ENCODE measurements at regions not wholly inside any gene's neighbourhood (a gene's known extent, or its start where the extent isn't known, plus 50 kb on each side); places are given as distances from the start of the nearest gene placed in this dataset.
"Not testable (repeated sequence)": the region's sequence is repeated elsewhere in the genome, so short reads cannot be mapped to it uniquely, and the experiment has no call there.

DNA sequence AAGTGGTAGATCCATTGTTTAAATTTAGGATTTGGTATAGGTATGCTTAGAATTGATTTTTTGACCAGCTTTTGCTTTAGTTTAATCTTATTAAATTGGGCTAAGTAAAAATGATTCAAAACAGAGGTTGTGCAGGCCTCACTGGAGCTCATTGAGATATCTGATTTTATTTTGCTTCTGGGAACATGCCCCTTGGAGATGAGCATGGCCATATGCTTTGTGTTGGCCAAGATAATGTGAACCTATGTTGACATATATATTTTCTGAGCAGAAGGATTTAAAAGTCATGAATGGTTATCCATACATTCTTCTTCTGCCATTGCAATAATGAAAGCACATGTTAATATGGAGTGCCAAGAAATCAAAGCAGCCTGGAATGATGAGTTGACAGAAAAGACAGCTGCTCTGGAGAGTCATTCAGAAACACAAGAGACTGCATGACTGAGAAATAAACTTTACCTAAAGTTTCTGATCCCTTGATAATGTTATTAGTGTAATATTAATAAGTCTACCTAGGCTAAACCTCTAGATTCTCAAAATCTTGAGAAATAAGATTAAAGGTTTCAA, 489.7 kb upstream of the GNPDA2 start:
- no peak for DNase-seq (ENCODE audit: low spot score)

- not testable (repeated sequence) for DNase-seq (ENCODE audit: low spot score)
These were observed 482.1 kb upstream of the GNPDA2 start for GRCh38 chr4:45208476-45208875.

DNA sequence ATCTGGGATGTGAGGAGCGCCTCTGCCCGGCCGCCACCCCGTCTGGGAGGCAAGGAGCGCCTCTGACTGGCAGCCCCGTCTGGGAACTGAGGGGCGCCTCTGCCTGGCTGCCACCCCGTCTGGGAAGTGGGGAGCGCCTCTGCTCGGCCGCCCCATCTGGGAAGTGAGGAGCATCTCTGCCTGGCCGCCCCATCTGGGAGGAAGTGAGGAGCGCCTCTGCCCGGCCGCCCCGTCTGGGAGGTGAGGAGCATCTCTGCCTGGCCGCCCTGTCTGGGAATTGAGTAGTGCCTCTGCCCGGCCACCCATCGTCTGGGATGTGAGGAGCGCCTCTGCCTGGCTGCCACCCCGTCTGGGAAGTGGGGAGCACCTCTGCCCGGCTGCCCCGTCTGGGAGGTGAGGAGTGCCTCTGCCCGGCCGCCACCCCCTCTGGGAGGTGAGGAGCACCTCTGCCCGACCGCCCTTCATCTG, 481.5 kb upstream of the GNPDA2 start:
- not testable (repeated sequence) for DNase-seq (ENCODE audit: low spot score)

DNA sequence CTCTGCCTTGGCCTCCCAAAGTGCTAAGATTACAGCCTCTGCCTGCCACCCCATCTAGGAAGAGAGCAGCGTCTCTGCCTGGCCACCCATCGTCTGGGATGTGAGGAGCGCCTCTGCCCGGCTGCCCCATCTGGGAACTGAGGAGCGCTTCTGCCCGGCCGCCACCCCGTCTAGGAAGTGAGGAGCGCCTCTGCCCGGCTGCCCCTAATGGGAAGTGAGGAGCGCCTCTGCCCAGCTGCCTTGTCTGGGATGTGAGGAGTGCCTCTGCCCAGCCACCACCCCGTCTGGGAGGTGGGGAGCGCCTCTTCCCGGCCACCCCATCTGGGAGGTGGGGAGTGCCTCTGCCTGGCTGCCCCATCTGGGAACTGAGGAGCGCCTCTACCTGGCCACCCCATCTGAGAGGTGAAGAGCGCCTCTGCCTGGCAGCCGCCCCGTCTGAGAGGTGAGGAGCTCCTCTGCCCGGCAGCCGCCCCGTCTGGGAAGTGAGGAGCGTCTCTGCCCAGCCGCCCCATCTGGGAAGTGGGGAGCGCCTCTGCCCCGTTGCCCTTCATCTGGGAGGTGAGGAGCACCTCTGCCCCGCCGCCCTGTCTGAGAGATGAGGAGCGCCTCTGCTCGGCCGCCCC, 481.0 kb upstream of the GNPDA2 start:
- DNase-seq (ENCODE audit: low spot score): not testable (repeated sequence)

GRCh38 chr4:45199736-45200135, 473.4 kb upstream of the GNPDA2 start:
- DNase-seq (ENCODE audit: low spot score): no peak

DNA sequence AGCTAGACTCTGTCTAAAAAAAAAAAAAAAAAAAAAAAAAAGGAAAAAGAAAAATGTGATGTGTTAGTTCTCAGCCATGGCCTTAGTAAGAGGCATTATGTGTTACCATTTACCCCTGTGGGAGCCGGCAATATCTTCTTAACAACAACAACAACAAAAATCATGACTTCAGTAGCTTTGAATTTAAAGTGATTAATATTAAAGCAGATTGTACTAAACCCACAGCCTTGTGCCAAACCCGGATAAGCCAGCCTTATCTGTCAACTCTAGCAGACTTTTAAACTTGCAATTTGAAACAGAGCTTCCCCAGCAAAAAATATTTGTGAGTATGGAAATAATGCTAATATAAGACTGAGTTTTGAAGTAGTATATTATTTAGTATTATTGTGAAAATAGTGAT, 462.1 kb upstream of the GNPDA2 start:
- no peak for DNase-seq (ENCODE audit: low spot score)

- no peak for DNase-seq (ENCODE audit: low spot score)
These were observed 459.9 kb upstream of the GNPDA2 start for GRCh38 chr4:45186249-45186648.

DNA sequence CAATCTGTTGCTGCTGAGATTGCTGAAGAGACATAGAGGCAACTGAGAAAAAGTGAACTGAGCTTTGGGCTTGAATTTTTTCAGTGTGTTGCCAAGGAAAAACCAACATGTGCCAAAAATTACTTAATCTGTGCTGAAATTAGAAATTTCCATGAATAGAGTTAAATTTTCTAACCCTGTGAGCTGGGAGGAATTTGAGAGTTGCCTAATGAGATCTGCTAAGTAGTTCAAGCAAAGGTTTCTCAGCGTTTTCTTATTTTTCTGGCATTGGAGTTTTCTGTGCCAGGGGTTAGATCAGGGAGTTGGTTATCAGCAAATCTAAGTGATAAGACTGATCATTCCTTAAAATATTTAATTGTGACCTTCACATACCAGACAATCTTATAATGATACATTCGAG, 457.5 kb upstream of the GNPDA2 start:
- DNase-seq (ENCODE audit: low spot score): no peak

DNA sequence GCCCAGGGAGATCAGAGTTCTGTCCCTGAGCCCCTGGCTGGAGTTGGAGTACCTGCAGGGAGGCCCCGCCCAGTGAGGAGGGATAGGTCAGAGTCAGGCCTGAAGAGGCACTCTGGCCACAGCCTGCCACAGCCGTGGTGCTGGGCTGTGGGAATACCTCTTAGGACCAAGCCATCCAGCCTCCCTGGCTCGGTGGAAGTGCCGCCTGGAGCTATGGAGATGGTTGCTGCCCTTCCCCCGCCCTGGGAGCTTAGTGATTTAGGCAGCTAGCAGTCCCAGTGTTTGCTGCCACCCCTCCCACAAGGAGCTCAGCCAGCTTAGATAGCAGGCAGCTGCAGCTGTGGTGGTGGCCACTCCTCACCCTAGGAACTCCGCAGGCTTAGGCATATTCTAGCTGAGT, 446.3 kb upstream of the GNPDA2 start:
- DNase-seq (ENCODE audit: low spot score): no peak

GRCh38 chr4:45160951-45161350, 434.6 kb upstream of the GNPDA2 start:
- no peak for DNase-seq (ENCODE audit: low spot score)

DNA sequence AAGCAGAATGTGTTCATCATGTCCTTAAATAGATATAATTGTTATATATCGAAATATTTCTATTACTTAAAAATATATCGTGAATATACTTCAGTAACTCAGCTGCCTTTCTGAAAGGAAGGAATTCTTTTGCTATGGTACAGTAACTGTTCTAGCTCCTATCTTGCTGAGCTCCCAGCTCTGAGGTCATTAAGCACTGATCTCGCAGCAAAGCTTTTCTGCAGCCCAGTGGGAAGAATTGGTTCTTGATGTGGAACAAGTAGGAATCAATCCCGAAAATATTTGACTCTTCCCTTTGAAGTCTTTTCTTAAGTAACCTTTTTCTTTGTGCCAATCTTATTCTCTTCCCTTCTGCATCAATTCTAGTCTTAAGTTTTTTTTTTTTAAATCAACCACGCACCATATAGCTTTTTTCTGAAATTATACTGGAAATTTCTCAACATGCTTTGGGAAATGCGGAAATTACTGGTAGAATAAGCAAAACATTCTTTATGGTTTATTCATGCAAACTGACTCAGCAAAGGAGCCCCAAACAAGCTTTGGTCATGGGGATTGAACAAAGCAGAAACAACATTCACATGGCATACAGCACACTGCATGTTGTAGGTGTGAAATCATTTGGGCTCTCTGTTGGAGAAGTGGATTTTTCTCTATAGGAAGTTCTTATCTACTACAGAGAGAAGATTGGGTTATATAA, 428.9 kb upstream of the GNPDA2 start:
- no peak for DNase-seq (ENCODE audit: low spot score)

GRCh38 chr4:45147866-45148265, 421.5 kb upstream of the GNPDA2 start:
- DNase-seq (ENCODE audit: low spot score): no peak

GRCh38 chr4:45131020-45131419, 404.7 kb upstream of the GNPDA2 start:
- no peak for DNase-seq (ENCODE audit: low spot score)

- DNase-seq (ENCODE audit: low spot score): no peak
These were observed 396.1 kb upstream of the GNPDA2 start for GRCh38 chr4:45122406-45122805.

- DNase-seq (ENCODE audit: low spot score): no peak
These were observed 395.1 kb upstream of the GNPDA2 start for GRCh38 chr4:45121426-45121975.

GRCh38 chr4:45120163-45120562, 393.8 kb upstream of the GNPDA2 start:
- no peak for DNase-seq (ENCODE audit: low spot score)

DNA sequence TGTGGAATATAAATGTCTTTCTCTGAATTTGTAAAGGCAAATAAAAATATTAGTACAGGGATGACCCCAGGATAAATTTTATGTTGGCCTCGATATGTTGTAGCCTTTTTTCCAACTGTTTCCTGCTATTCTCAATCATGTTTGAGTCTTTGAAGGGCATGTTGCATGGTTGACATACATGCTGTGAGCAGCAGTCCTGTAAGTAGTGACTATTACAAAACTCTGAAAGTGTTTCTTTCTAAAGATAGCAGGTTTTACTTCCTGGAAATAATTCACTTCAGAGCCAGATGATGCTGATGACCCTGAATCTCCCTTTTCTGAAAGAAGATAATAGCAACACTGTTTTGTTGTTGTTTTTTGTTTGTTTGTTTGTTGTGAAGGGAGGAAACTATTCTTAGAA, 393.0 kb upstream of the GNPDA2 start:
- no peak for DNase-seq (ENCODE audit: low spot score)

GRCh38 chr4:45102716-45103115, 376.4 kb upstream of the GNPDA2 start:
- DNase-seq (ENCODE audit: low spot score): no peak

- DNase-seq (ENCODE audit: low spot score): no peak
These were observed 374.8 kb upstream of the GNPDA2 start for GRCh38 chr4:45100956-45101818.

DNA sequence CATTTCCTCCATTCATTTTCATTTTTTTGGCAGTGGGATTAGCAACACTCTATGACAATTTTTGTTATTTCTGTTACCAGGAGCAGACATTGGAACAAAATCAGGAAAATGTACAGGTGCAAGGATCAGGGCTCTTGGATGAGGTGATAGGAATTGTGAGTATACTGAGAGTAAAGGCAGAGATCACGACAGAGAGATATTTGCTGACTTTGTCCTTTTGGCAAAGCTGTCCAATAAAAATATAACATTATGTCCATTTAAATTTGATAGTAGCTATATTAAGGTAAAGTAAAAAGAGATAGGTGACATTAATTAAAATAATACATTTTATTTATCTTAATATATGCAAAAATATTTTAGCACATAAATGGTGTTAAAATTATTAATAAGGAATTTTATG, 373.1 kb upstream of the GNPDA2 start:
- DNase-seq (ENCODE audit: low spot score): no peak

DNA sequence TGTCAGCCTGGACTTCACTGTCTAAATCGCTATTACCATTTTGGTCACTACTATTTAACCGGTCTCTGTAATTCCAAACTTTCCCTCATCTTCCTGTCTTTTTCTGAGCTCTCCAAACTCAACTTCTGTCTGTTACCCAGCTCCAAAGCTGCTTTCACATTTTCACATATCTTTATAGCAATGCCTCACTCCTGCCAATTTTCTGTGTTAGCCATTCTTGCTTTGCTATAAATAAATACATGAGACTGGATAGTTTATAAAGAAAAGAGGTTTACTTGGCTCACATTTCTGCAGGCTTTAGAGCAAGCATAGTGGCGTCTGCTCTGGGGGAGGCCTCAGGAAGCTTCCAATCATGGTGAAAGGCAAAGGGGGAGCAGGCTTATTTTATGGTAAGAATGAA, 368.3 kb upstream of the GNPDA2 start:
- no peak for DNase-seq (ENCODE audit: low spot score)

GRCh38 chr4:45082101-45082500, 355.7 kb upstream of the GNPDA2 start:
- DNase-seq (ENCODE audit: low spot score): no peak
